ENCODE measurements at regions not wholly inside any gene's neighbourhood (a gene's known extent, or its start where the extent isn't known, plus 50 kb on each side); places are given as distances from the start of the nearest gene placed in this dataset.

GRCh38 chr13:34223984-34224383 is 406.0 kb downstream of the RFC3 start:
- ChIA-PET POLR2A (no interaction called here), CTCF (interaction anchor here (0.6 kb wide), 1 partner anchor 68 kb away, joined by 4 read pairs; no protein-coding TSS in a partner anchor)
- H3K27ac ChIP-seq (ENCODE audit: extremely low read depth, low read depth, low read length): no peak overlapping the region
- no peak for TF ChIP-seq ZNF596 (tag by site-specific recombination; IDR thresholded peaks at IDR 0.05)
- no peak for TF ChIP-seq ZSCAN16 (tag by site-specific recombination; IDR thresholded peaks at IDR 0.05)
- TF ChIP-seq GLIS1 (tag by site-specific recombination; IDR thresholded peaks at IDR 0.05): no peak
- no peak for TF ChIP-seq SALL2 (tag by site-specific recombination; IDR thresholded peaks at IDR 0.05; ENCODE audit: borderline replicate concordance)
- no peak for TF ChIP-seq ZBTB48 (tag by site-specific recombination; IDR thresholded peaks at IDR 0.05)
- TF ChIP-seq ZNF2 (tag by site-specific recombination; IDR thresholded peaks at IDR 0.05): no peak
- TF ChIP-seq YY2 (tag by site-specific recombination; IDR thresholded peaks at IDR 0.05): no peak
- no peak for TF ChIP-seq ZNF354C (tag by site-specific recombination; IDR thresholded peaks at IDR 0.05; ENCODE audit: borderline replicate concordance, low read depth)
- no peak for TF ChIP-seq MEIS1 (CRISPR knock-in tag; IDR thresholded peaks at IDR 0.05; ENCODE audit: borderline replicate concordance)
- TF ChIP-seq ZBTB26 (tag by site-specific recombination; optimal IDR thresholded peaks at IDR 0.05): no peak
- TF ChIP-seq ZSCAN4 (tag by site-specific recombination; IDR thresholded peaks at IDR 0.05): no peak
- TF ChIP-seq CTCF (tag by site-specific recombination; IDR thresholded peaks at IDR 0.05): no peak
- no peak for TF ChIP-seq BCL11A (tag by site-specific recombination; IDR thresholded peaks at IDR 0.05; ENCODE audit: low read depth)
- TF ChIP-seq ZNF23 (tag by site-specific recombination; IDR thresholded peaks at IDR 0.05; ENCODE audit: borderline replicate concordance): no peak
- no peak for TF ChIP-seq ZNF561 (tag by site-specific recombination; IDR thresholded peaks at IDR 0.05; ENCODE audit: borderline replicate concordance)
- H3K4me1 ChIP-seq (ENCODE audit: control insufficient read depth, insufficient read depth, low read length): no peaks in the 10 kb centered on the region
- H3K9me3 ChIP-seq (ENCODE audit: control insufficient read depth, insufficient read depth, low read depth, low read length): no peaks in the 10 kb centered on the region
- no peak overlapping the region for H3K4me3 ChIP-seq (ENCODE audit: low read depth, low read length)
- H3K36me3 ChIP-seq (ENCODE audit: control insufficient read depth in 2 of 2, insufficient read depth in 1 of 2, low read length in 2 of 2): no peaks in the 10 kb centered on the region

- H3K4me1 ChIP-seq (ENCODE audit: control insufficient read depth, insufficient read depth, low read length): no peaks in the 10 kb centered on the region
- ChIA-PET CTCF (no interaction called here), POLR2A (no interaction called here)
- no peaks in the 10 kb centered on the region for H3K9me3 ChIP-seq (ENCODE audit: control insufficient read depth, insufficient read depth, low read depth, low read length)
- no peak overlapping the region for H3K4me3 ChIP-seq (ENCODE audit: low read depth, low read length)
- no peak overlapping the region for H3K27ac ChIP-seq (ENCODE audit: extremely low read depth, low read depth, low read length)
- H3K36me3 ChIP-seq (ENCODE audit: control insufficient read depth in 2 of 2, insufficient read depth in 1 of 2, low read length in 2 of 2): no peaks in the 10 kb centered on the region
- TF ChIP-seq ELK4 (IDR thresholded peaks at IDR 0.05; ENCODE audit: borderline replicate concordance, low read depth, low read length): no peak
- TF ChIP-seq ZNF214 (tag by site-specific recombination; IDR thresholded peaks at IDR 0.05; ENCODE audit: borderline replicate concordance): no peak
- no peak for TF ChIP-seq ZNF311 (tag by site-specific recombination; IDR thresholded peaks at IDR 0.05; ENCODE audit: borderline replicate concordance)
Observed at GRCh38 chr13:34224877-34225276, 406.9 kb downstream of the RFC3 start.
